ENCODE measurements at regions not wholly inside any gene's neighbourhood (a gene's known extent, or its start where the extent isn't known, plus 50 kb on each side); places are given as distances from the start of the nearest gene placed in this dataset.
A peak's percentile ranks its signal among the peaks of the same experiment; 100 is the strongest.

- no peak for DNase-seq
Observed at GRCh38 chr3:102123590-102124190, 274.4 kb downstream of the NFKBIZ start.

GRCh38 chr3:102124282-102124681, 275.0 kb downstream of the NFKBIZ start:
- peak in 1 of 2 donors; percentile 39 for DNase-seq

- no peak for DNase-seq
Observed at GRCh38 chr3:102124704-102125103, 275.4 kb downstream of the NFKBIZ start.

- DNase-seq: no peak
Observed at GRCh38 chr3:102125197-102125993, 276.1 kb downstream of the NFKBIZ start.

GRCh38 chr3:102125994-102126368, 276.7 kb downstream of the NFKBIZ start:
- no peak for DNase-seq

- DNase-seq: peak; percentile 55 to 68
Observed at GRCh38 chr3:102129760-102130608, 280.7 kb downstream of the NFKBIZ start.

- peak; percentile 40 to 62 for DNase-seq
Observed at GRCh38 chr3:102132370-102132769, 283.1 kb downstream of the NFKBIZ start.

GRCh38 chr3:102133376-102133775, 284.1 kb downstream of the NFKBIZ start:
- DNase-seq: no peak

GRCh38 chr3:102135316-102135715, 286.0 kb downstream of the NFKBIZ start:
- DNase-seq: peak in 1 of 2 donors; percentile 12

- DNase-seq: no peak
Observed at GRCh38 chr3:102136183-102136582, 286.9 kb downstream of the NFKBIZ start.

GRCh38 chr3:102140116-102140515, 290.8 kb downstream of the NFKBIZ start:
- DNase-seq: no peak

GRCh38 chr3:102141096-102141927, 292.0 kb downstream of the NFKBIZ start:
- DNase-seq: peak in 1 of 2 donors; percentile 9

- peak; percentile 81 to 86 for DNase-seq
Observed at GRCh38 chr3:102141928-102142239, 292.6 kb downstream of the NFKBIZ start.

- no peak for DNase-seq
Observed at GRCh38 chr3:102142379-102143060, 292.3 kb upstream of the ZPLD1 start.

- DNase-seq: no peak
Observed at GRCh38 chr3:102143536-102143935, 291.3 kb upstream of the ZPLD1 start.

- DNase-seq: no peak
Observed at GRCh38 chr3:102144063-102144462, 290.8 kb upstream of the ZPLD1 start.

GRCh38 chr3:102148598-102149337, 286.0 kb upstream of the ZPLD1 start:
- DNase-seq: no peak

- DNase-seq: no peak
Observed at GRCh38 chr3:102151935-102152334, 282.9 kb upstream of the ZPLD1 start.

- no peak for DNase-seq
Observed at GRCh38 chr3:102156426-102156825, 278.4 kb upstream of the ZPLD1 start.

GRCh38 chr3:102158080-102158740, 276.6 kb upstream of the ZPLD1 start:
- no peak for DNase-seq
